Tibial artery (tissue), 4 donors: ENCODE measurements at regions not wholly inside any gene's neighbourhood (a gene's known extent, or its start where the extent isn't known, plus 50 kb on each side); places are given as distances from the start of the nearest gene placed in this dataset.

Experiments
- DNase-seq, 2 donors: peaks; one replicate each; pipeline ENCODE4 v3.0.0-alpha.2; 2019
- H3K27ac ChIP-seq, 2 donors: fragments of 200-600 bp; sonication (generic) in 1 of 2; 1 replicate in 1 of 2; 2 replicates in 1 of 2; pipeline ENCODE4 v1.5.1; 2018 to 2019; ENCODE audit warnings: mild to moderate bottlenecking in 1 of 2
- H3K27me3 ChIP-seq, 2 donors: fragments of 200-600 bp; sonication (generic) in 1 of 2; one replicate each; pipeline versions ENCODE4 v1.5.1 to v1.6.0; 2016 to 2019
- H3K36me3 ChIP-seq, 3 donors: fragments of 200-600 bp; sonication (generic) in 2 of 3; one replicate each; pipeline ENCODE4 v1.5.1; 2016 to 2019; ENCODE audit warnings: mild to moderate bottlenecking in 2 of 3
- H3K4me1 ChIP-seq, 4 donors: fragments of 200-600 bp; sonication (generic) in 2 of 4; 1 replicate in 3 of 4; 2 replicates in 1 of 4; pipeline ENCODE4 v1.5.1; 2016 to 2019
- H3K4me3 ChIP-seq, 2 donors: fragments of 200-600 bp; sonication (generic) in 1 of 2; 1 replicate in 1 of 2; 2 replicates in 1 of 2; pipeline ENCODE4 v1.5.1; 2018 to 2019; ENCODE audit warnings: mild to moderate bottlenecking in 2 of 2
- H3K9me3 ChIP-seq, 3 donors: fragments of 200-600 bp; sonication (generic) in 1 of 3; one replicate each; pipeline ENCODE4 v1.5.1; 2016 to 2019
- intact Hi-C: fragments of 100-400 bp; cut with DNase I; formaldehyde crosslinking; loops from one replicate; pipeline ENCODE4 v1.15.0; 2023; ENCODE audit warnings: low total_unique reads
- TF ChIP-seq, protein P1 (sequence below), 2 experiments: fragments of 200-600 bp in 1 of 2; fragments of 450-650 bp in 1 of 2; IDR thresholded peaks; one replicate each; pipeline ENCODE4 v1.5.1; 2017 to 2019; ENCODE audit warnings: antibody characterized with exemption in 2 of 2, mild to moderate bottlenecking in 1 of 2, moderate library complexity in 1 of 2

DNA sequence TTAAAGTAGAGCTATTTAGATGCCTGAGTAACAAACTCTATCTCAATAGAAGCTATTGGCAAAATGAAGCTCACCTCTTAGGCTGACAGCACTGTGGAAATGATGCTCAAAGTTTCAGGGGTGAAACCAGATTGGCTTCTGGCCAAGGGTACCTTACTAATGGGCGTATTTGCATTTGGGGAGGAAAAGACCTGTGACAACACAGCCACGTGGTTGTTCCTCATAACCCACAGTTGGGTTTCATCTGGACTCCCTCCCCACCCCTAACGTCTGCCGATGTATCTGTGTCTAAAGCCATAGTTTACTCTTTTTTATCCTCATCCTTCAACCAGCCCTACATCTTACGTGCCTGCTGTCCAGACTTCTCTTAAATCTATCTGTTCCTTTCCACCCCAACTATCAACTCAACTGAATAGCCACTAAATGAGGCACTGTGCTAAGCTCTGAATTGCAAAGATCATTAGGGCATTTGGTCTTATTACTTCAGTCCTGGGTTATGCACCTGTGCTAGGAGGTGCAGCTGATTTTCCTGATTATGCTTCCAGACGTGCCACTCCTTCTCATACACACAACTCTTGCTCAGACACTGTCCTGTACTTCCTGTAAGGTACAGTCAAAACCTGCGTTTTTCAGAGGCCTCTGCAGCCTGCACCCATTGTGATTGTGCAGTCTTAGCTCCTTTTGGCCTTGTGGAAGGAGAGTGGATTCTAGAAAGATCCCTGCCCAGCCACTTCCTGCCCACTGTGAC lies 80.6 kb upstream of the ARMC2 start:
- H3K27ac ChIP-seq: no peak overlapping the region
- peaks cover 0 to 12% (median 4%) of the 10 kb centered on the region in 4 donors for H3K4me1 ChIP-seq
- H3K27me3 ChIP-seq: no peaks in the 10 kb centered on the region
- H3K36me3 ChIP-seq: no peaks in the 10 kb centered on the region
- intact Hi-C loops: no loop called here
- H3K9me3 ChIP-seq: no peaks in the 10 kb centered on the region
- TF ChIP-seq, protein P1, sequence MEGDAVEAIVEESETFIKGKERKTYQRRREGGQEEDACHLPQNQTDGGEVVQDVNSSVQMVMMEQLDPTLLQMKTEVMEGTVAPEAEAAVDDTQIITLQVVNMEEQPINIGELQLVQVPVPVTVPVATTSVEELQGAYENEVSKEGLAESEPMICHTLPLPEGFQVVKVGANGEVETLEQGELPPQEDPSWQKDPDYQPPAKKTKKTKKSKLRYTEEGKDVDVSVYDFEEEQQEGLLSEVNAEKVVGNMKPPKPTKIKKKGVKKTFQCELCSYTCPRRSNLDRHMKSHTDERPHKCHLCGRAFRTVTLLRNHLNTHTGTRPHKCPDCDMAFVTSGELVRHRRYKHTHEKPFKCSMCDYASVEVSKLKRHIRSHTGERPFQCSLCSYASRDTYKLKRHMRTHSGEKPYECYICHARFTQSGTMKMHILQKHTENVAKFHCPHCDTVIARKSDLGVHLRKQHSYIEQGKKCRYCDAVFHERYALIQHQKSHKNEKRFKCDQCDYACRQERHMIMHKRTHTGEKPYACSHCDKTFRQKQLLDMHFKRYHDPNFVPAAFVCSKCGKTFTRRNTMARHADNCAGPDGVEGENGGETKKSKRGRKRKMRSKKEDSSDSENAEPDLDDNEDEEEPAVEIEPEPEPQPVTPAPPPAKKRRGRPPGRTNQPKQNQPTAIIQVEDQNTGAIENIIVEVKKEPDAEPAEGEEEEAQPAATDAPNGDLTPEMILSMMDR (IDR thresholded peaks at IDR 0.05): no peak
- no peak overlapping the region for H3K4me3 ChIP-seq
- no peak for DNase-seq

DNA sequence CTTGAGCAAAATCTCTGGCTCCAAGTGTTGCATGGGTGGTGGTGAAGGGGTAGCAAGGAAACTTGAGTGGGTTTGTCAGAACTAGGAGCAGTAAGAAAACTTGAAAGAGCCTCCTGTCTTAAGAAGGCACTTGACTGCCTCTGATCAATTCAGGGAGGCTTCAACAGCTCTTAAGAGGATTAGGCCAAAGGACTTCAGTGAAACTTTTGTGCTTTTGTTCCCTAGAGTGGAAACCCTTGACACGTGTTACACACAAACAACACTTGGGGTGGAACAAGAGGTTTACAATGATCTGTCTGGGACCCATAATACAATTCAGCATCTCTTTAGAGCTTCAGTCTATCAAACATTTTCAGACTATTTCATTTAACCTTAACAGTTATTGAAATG lies 80.1 kb upstream of the ARMC2 start:
- intact Hi-C loops: no loop called here
- DNase-seq: no peak
- TF ChIP-seq, protein P1 (IDR thresholded peaks at IDR 0.05): no peak
- H3K27ac ChIP-seq: no peak overlapping the region
- peaks cover 0 to 12% (median 4%) of the 10 kb centered on the region in 4 donors for H3K4me1 ChIP-seq
- no peaks in the 10 kb centered on the region for H3K36me3 ChIP-seq
- H3K9me3 ChIP-seq: no peaks in the 10 kb centered on the region
- no peaks in the 10 kb centered on the region for H3K27me3 ChIP-seq
- H3K4me3 ChIP-seq: no peak overlapping the region

DNA sequence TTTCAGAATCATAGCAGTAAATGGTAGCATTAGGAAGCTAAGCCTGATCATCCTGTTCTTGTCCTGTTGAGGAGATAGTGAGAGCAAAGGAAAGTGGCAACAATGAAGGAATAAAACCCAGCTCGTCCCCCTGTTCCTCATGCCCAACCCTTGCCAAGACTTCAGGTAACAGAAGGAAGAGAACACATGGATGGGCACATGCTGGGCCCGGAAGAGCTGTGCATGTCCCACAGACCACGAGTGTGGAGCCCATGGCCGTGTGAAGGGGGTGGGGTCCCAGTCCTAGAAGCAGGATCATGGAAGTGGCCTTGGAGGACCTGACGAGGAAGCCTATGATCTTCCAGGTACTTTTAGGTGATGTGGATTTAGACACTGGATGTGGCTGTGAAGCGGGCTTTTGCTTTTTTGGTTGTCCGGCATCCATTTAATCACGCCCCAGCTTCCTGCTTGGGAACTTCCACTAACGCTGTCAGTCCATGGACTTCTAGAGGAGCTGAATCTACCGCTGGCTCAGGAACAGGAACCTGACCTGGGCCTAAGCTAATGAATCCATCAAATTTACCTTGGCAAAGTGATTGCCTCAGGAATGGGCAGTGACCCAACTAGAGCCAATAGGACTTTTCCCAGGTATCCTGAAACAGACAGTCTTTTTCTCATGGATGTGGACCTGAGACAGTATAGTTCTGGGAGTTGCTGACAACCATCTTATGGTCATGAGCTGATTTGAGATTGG lies 79.3 kb upstream of the ARMC2 start:
- Histone ChIP-seq H3K4me3 (no peak overlapping the region), H3K4me1 (peaks cover 0 to 12% (median 4%) of the 10 kb centered on the region in 4 donors), H3K9me3 (no peaks in the 10 kb centered on the region), H3K36me3 (no peaks in the 10 kb centered on the region), H3K27ac (no peak overlapping the region), H3K27me3 (no peaks in the 10 kb centered on the region)
- TF ChIP-seq, protein P1 (IDR thresholded peaks at IDR 0.05): no peak
- intact Hi-C loops: no loop called here
- no peak for DNase-seq

DNA sequence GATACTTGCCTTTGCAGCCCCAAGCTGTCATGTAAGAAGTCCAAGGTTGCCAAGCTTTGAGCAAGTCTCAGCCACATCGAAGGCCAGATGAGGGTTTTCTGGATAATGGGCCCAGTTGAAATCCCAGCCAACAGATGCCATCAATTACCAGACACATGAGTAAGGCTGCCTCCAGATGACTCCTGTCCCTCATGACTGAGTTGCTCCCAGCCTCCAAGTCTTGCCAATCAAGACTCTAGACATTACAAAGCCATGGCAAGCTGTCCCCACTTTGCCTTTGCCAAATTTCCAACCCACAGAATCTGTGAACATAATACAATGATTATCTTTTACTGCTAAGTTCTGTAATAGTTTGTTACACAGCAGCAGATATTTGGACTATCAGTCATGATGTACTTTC lies 76.8 kb upstream of the ARMC2 start:
- H3K4me3 ChIP-seq: no peak overlapping the region
- TF ChIP-seq, protein P1 (IDR thresholded peaks at IDR 0.05): no peak
- H3K27ac ChIP-seq: no peak overlapping the region
- no peaks in the 10 kb centered on the region for H3K36me3 ChIP-seq
- H3K9me3 ChIP-seq: no peaks in the 10 kb centered on the region
- H3K27me3 ChIP-seq: no peaks in the 10 kb centered on the region
- intact Hi-C loops: no loop called here
- no peaks in the 10 kb centered on the region for H3K4me1 ChIP-seq
- no peak for DNase-seq

DNA sequence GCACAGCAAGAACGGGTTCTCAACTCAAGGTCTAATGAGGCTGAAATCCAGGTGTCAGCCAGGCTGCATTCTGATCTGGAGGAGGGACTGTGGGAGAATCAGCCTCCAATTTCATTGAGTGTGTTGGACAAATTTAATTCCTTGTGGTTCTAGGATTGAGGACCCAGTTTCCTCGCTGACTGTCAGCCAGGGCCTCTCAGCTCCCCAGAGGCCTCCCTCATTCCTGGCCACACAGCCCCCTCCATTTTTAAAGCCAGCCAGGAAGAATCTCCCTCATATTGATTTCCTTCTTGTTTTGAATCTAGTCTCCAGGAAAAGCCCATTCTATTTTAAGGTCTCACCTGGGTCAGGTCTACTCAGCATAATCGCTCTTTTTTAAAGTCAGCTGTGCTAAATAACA lies 73.7 kb upstream of the ARMC2 start:
- H3K4me1 ChIP-seq: no peaks in the 10 kb centered on the region
- H3K27me3 ChIP-seq: no peaks in the 10 kb centered on the region
- H3K4me3 ChIP-seq: no peak overlapping the region
- no peak for DNase-seq
- no peak overlapping the region for H3K27ac ChIP-seq
- TF ChIP-seq, protein P1 (IDR thresholded peaks at IDR 0.05): no peak
- intact Hi-C loops: no loop called here
- H3K9me3 ChIP-seq: no peaks in the 10 kb centered on the region
- H3K36me3 ChIP-seq: no peaks in the 10 kb centered on the region
